Thyroid gland (tissue), 4 donors: ENCODE measurements at regions not wholly inside any gene's neighbourhood (a gene's known extent, or its start where the extent isn't known, plus 50 kb on each side); places are given as distances from the start of the nearest gene placed in this dataset.

Source experiments
- DNase-seq, 2 donors: peaks; one replicate each; pipeline ENCODE4 v3.0.0-alpha.2; 2019
- H3K27ac ChIP-seq, 3 donors: fragments of 200-600 bp; sonication (generic); 1 replicate in 2 of 3; 2 replicates in 1 of 3; pipeline ENCODE4 v1.5.1; 2016 to 2019; ENCODE audit warnings: mild to moderate bottlenecking in 1 of 3, moderate library complexity in 1 of 3
- H3K27me3 ChIP-seq: fragments of 200-600 bp; sonication (generic); one replicate; pipeline ENCODE4 v1.5.1; 2019
- H3K36me3 ChIP-seq, 2 donors: fragments of 200-600 bp; sonication (generic); one replicate each; pipeline ENCODE4 v1.5.1; 2016 to 2019
- H3K4me1 ChIP-seq, 2 donors: fragments of 200-600 bp; sonication (generic); one replicate each; pipeline ENCODE4 v1.5.1; 2017 to 2019
- H3K4me3 ChIP-seq, 3 donors: fragments of 200-600 bp; sonication (generic); replicated peaks in 1 of 3; 1 replicate in 2 of 3; 2 replicates in 1 of 3; pipeline ENCODE4 v1.5.1; 2016; ENCODE audit warnings: mild to moderate bottlenecking in 1 of 3
- H3K9me3 ChIP-seq: fragments of 200-600 bp; sonication (generic); one replicate; pipeline ENCODE4 v1.5.1; 2017
- CTCF ChIP-seq, 6 experiments: fragments of 200-600 bp in 3 of 6; fragments of 450-650 bp in 3 of 6; sonication (generic) in 3 of 6; IDR thresholded peaks; one replicate each; pipeline ENCODE4 v1.5.1; 2016 to 2019; ENCODE audit warnings: antibody characterized with exemption in 6 of 6, mild to moderate bottlenecking in 2 of 6, inconsistent platforms in 1 of 6, moderate library complexity in 1 of 6
- POLR2A ChIP-seq, 2 donors: fragments of 450-650 bp; IDR thresholded peaks; one replicate each; pipeline ENCODE4 v1.6.1; 2017; ENCODE audit warnings: antibody characterized with exemption in 2 of 2, mild to moderate bottlenecking in 2 of 2, moderate library complexity in 1 of 2
- WGBS, 2 donors: methylation state at CpG; one replicate each; pipeline ENCODE4 v1.1.5; 2017; 5-methylcytosine and 5-hydroxymethylcytosine counted together
- intact Hi-C: fragments of 100-400 bp; cut with DNase I; formaldehyde crosslinking; loops from one replicate; pipeline ENCODE4 v1.15.1; 2023

- Histone ChIP-seq H3K4me1 (no peaks in the 10 kb centered on the region), H3K27me3 (no peaks in the 10 kb centered on the region), H3K4me3 (no peak overlapping the region), H3K36me3 (no peaks in the 10 kb centered on the region), H3K9me3 (no peaks in the 10 kb centered on the region), H3K27ac (no peak overlapping the region)
- intact Hi-C loops, result no loop called here
- WGBS, 2 donors, result 71 to 83% methylated on average over 1 of the region's 1 CpG
- TF ChIP-seq POLR2A (IDR thresholded peaks at IDR 0.05), result no peak
- TF ChIP-seq CTCF (IDR thresholded peaks at IDR 0.05), result no peak
- no peak for DNase-seq
Observed at GRCh38 chr3:19046440-19046839, 101.9 kb upstream of the KCNH8 start.

- TF ChIP-seq POLR2A (IDR thresholded peaks at IDR 0.05), result no peak
- TF ChIP-seq CTCF (IDR thresholded peaks at IDR 0.05), result no peak
- no peak for DNase-seq
- H3K9me3 ChIP-seq, result no peaks in the 10 kb centered on the region
- H3K4me1 ChIP-seq, result no peaks in the 10 kb centered on the region
- H3K27me3 ChIP-seq, result no peaks in the 10 kb centered on the region
- H3K4me3 ChIP-seq, result no peak overlapping the region
- H3K27ac ChIP-seq, result no peak overlapping the region
- H3K36me3 ChIP-seq, result no peaks in the 10 kb centered on the region
- intact Hi-C loops, result no loop called here
- 56 to 65% methylated on average over 4 of the region's 4 CpGs for WGBS, 2 donors
Observed at GRCh38 chr3:19030522-19030839, 117.8 kb upstream of the KCNH8 start.

- no peak for DNase-seq
- intact Hi-C loops, result no loop called here
- Histone ChIP-seq H3K27ac (no peak overlapping the region), H3K4me3 (no peak overlapping the region), H3K36me3 (no peaks in the 10 kb centered on the region), H3K27me3 (no peaks in the 10 kb centered on the region), H3K4me1 (no peaks in the 10 kb centered on the region), H3K9me3 (no peaks in the 10 kb centered on the region)
- 92 to 96% methylated on average over 2 of the region's 2 CpGs for WGBS, 2 donors
- TF ChIP-seq POLR2A (IDR thresholded peaks at IDR 0.05) (no peak), CTCF (IDR thresholded peaks at IDR 0.05) (no peak)
Observed at GRCh38 chr3:19029837-19030521, 118.3 kb upstream of the KCNH8 start.

DNA sequence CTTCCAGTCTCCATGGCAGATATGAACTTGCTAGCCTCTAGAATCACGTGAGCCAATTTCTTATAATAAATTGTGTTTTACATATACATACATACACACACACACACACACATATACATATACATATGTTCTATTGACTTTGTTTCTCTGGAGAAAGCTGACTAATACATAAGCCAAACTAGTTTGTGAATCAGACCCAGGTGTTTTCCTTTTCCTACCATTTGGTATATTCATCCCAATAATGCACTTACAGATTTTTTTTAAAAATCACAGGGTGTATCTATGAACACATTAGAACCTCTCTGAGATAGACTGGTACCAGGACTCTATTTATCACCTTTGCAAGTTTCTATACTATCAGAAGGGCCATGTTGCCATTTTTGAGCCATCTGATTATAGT lies 122.9 kb upstream of the KCNH8 start:
- no peaks in the 10 kb centered on the region for H3K36me3 ChIP-seq
- no peak overlapping the region for H3K27ac ChIP-seq
- intact Hi-C loops, result no loop called here
- H3K4me1 ChIP-seq, result no peaks in the 10 kb centered on the region
- H3K27me3 ChIP-seq, result no peaks in the 10 kb centered on the region
- H3K9me3 ChIP-seq, result no peaks in the 10 kb centered on the region
- TF ChIP-seq CTCF (IDR thresholded peaks at IDR 0.05), result no peak
- no peak for TF ChIP-seq POLR2A (IDR thresholded peaks at IDR 0.05)
- no peak overlapping the region for H3K4me3 ChIP-seq
- no peak for DNase-seq
- 86 to 88% methylated on average over 1 of the region's 1 CpG for WGBS, 2 donors

GRCh38 chr3:19022546-19022945 lies 125.8 kb upstream of the KCNH8 start:
- no peaks in the 10 kb centered on the region for H3K27me3 ChIP-seq
- no peak for DNase-seq
- intact Hi-C loops, result no loop called here
- no peaks in the 10 kb centered on the region for H3K36me3 ChIP-seq
- no peak overlapping the region for H3K27ac ChIP-seq
- TF ChIP-seq POLR2A (IDR thresholded peaks at IDR 0.05) (no peak), CTCF (IDR thresholded peaks at IDR 0.05) (no peak)
- no peaks in the 10 kb centered on the region for H3K4me1 ChIP-seq
- no peaks in the 10 kb centered on the region for H3K9me3 ChIP-seq
- 93 to 95% methylated on average over 4 of the region's 4 CpGs for WGBS, 2 donors
- no peak overlapping the region for H3K4me3 ChIP-seq
